KMS-11 (cell line): ENCODE measurements at regions not wholly inside any gene's neighbourhood (a gene's known extent, or its start where the extent isn't known, plus 50 kb on each side); places are given as distances from the start of the nearest gene placed in this dataset.

Source experiments
- H2AFZ ChIP-seq: fragments of 200-600 bp; sonication (generic); 2 replicates; pipeline ENCODE4 v1.6.1; 2016; ENCODE audit warnings: antibody characterized with exemption, mixed run types, low read depth
- H3K27ac ChIP-seq: fragments of 200-600 bp; sonication (generic); 2 replicates; pipeline ENCODE4 v1.6.1; 2016; ENCODE audit warnings: mild to moderate bottlenecking, mixed run types
- H3K27me3 ChIP-seq: fragments of 200-600 bp; sonication (generic); 2 replicates; pipeline ENCODE4 v1.6.1; 2017; ENCODE audit warnings: mild to moderate bottlenecking, low read depth, mixed run types, moderate library complexity; ENCODE audit not compliant: insufficient read depth
- H3K36me3 ChIP-seq: fragments of 200-600 bp; sonication (generic); 2 replicates; pipeline ENCODE4 v1.6.1; 2017; ENCODE audit warnings: mild to moderate bottlenecking, mixed run types; ENCODE audit not compliant: insufficient read depth
- H3K4me1 ChIP-seq: fragments of 200-600 bp; sonication (generic); 2 replicates; pipeline ENCODE4 v1.6.1; 2016; ENCODE audit warnings: mild to moderate bottlenecking, low read depth, mixed run types; ENCODE audit not compliant: poor library complexity, severe bottlenecking
- H3K4me2 ChIP-seq: fragments of 200-600 bp; sonication (generic); 2 replicates; pipeline ENCODE4 v1.7.0; 2016; ENCODE audit warnings: mild to moderate bottlenecking, mixed run types
- H3K4me3 ChIP-seq: fragments of 200-600 bp; sonication (generic); IDR thresholded peaks from 2 replicates; pipeline ENCODE4 v1.6.1; 2017; ENCODE audit warnings: low read depth, low read length, mixed read lengths; ENCODE audit not compliant: insufficient read depth
- H3K79me2 ChIP-seq: fragments of 200-600 bp; sonication (generic); 2 replicates; pipeline ENCODE4 v1.6.1; 2016; ENCODE audit warnings: low read depth, mixed run types; ENCODE audit not compliant: insufficient read depth
- H3K9ac ChIP-seq: fragments of 200-600 bp; sonication (generic); 2 replicates; pipeline ENCODE4 v1.6.1; 2016; ENCODE audit warnings: mild to moderate bottlenecking, mixed run types
- H4K20me1 ChIP-seq: fragments of 200-600 bp; sonication (generic); 2 replicates; pipeline ENCODE4 v1.6.1; 2016; ENCODE audit warnings: mild to moderate bottlenecking, mixed run types; ENCODE audit not compliant: insufficient read depth
- TF ChIP-seq, protein P1 (sequence below): fragments of 200-600 bp; sonication (generic); conservative IDR thresholded peaks from 2 replicates; pipeline ENCODE4 v1.6.1; 2017; ENCODE audit warnings: low read depth, mild to moderate bottlenecking, antibody characterized with exemption, low read length, moderate library complexity, mixed read lengths

DNA sequence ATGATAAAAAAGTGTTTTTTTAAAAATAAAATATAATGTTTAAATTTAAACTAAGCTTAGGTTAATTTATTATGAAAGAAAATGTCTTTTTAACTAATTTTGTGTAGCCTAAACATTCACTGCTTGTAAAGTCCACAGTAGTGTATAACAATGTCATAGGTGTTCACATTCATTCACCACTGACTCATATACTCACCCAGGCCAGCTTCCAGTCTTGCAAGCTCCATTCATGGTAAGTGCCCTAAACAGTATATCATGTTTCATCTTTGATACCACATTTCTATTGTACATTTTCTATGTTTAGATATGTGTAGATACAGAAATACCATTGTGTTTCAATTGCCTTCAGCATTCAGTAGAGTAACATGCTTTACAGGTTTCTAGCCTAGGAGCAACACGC lies 530.3 kb downstream of the EPHA5 start:
- Histone ChIP-seq H3K4me3 (no peak overlapping the region), H2AFZ (no peak overlapping the region), H3K4me1 (no peaks in the 10 kb centered on the region), H3K36me3 (no peaks in the 10 kb centered on the region), H3K27ac (no peak overlapping the region), H3K79me2 (no peaks in the 10 kb centered on the region), H3K9ac (no peak overlapping the region), H3K27me3 (no peaks in the 10 kb centered on the region), H4K20me1 (no peaks in the 10 kb centered on the region), H3K4me2 (no peak overlapping the region)
- TF ChIP-seq, protein P1, sequence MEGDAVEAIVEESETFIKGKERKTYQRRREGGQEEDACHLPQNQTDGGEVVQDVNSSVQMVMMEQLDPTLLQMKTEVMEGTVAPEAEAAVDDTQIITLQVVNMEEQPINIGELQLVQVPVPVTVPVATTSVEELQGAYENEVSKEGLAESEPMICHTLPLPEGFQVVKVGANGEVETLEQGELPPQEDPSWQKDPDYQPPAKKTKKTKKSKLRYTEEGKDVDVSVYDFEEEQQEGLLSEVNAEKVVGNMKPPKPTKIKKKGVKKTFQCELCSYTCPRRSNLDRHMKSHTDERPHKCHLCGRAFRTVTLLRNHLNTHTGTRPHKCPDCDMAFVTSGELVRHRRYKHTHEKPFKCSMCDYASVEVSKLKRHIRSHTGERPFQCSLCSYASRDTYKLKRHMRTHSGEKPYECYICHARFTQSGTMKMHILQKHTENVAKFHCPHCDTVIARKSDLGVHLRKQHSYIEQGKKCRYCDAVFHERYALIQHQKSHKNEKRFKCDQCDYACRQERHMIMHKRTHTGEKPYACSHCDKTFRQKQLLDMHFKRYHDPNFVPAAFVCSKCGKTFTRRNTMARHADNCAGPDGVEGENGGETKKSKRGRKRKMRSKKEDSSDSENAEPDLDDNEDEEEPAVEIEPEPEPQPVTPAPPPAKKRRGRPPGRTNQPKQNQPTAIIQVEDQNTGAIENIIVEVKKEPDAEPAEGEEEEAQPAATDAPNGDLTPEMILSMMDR, result no peak

DNA sequence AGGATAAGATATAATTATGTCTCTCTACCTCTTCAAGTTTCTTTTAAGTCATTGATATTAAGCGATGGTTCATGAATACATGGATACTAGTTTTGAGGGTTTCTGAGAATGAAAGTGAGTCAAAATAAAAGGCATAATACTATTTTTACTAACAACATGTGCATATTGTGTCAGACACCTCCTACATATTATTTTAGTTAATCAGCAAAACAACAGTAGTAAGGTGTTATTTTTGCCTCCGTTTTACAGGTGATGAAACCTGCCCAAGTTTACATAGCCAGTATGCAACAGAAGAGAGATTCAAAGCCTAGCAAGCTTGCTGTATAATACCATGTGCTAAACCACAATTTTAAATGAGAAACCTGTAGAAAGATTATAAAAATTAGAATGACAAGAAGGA lies 544.1 kb downstream of the EPHA5 start:
- TF ChIP-seq, protein P1, result no peak
- no peak overlapping the region for H2AFZ ChIP-seq
- H3K4me1 ChIP-seq, result no peaks in the 10 kb centered on the region
- no peaks in the 10 kb centered on the region for H3K27me3 ChIP-seq
- H3K36me3 ChIP-seq, result no peaks in the 10 kb centered on the region
- no peak overlapping the region for H3K9ac ChIP-seq
- no peak overlapping the region for H3K4me2 ChIP-seq
- no peak overlapping the region for H3K4me3 ChIP-seq
- H4K20me1 ChIP-seq, result no peaks in the 10 kb centered on the region
- no peaks in the 10 kb centered on the region for H3K79me2 ChIP-seq
- no peak overlapping the region for H3K27ac ChIP-seq

DNA sequence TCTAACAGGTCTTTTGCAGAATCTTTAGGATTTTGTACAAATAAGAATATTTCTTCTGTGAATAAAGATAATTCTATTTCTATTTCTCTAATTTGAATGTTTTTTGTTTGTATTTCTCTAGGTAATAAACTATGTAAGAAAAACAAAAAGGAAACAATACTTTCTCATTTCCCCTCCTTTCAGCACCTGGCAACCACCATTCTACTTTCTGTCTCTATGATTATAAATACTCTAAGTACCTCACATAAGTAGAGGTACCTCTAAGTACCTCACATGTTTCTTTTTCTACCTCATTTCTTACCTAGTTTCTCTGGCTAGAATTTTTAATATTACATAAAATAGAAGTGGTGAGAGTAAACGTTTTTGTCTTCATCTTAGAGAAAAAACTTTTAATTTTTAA lies 550.0 kb downstream of the EPHA5 start:
- no peak overlapping the region for H3K27ac ChIP-seq
- H2AFZ ChIP-seq, result no peak overlapping the region
- no peaks in the 10 kb centered on the region for H3K4me1 ChIP-seq
- no peak overlapping the region for H3K4me3 ChIP-seq
- H3K36me3 ChIP-seq, result no peaks in the 10 kb centered on the region
- no peaks in the 10 kb centered on the region for H3K79me2 ChIP-seq
- H4K20me1 ChIP-seq, result no peaks in the 10 kb centered on the region
- no peak overlapping the region for H3K4me2 ChIP-seq
- H3K27me3 ChIP-seq, result no peaks in the 10 kb centered on the region
- TF ChIP-seq, protein P1, result no peak
- no peak overlapping the region for H3K9ac ChIP-seq

DNA sequence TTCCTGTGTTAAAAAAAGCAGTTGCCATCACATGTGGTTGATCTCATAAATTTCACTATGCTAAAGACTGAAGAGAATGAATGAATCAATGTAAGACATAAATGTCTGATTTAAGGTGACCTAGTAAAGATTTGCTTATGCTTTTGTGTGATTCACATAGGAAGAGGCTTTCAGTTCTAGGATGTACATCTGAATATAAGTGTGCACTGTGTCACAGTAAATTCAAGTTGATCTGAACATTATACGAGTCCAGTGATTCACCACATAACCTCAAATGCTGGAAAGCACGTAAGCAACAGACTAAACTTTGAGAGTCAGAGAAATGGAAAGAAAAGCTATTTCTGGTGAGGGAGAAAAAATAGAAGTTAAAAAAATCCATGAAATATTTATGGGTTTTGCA lies 567.9 kb downstream of the EPHA5 start:
- no peak overlapping the region for H3K4me3 ChIP-seq
- H3K9ac ChIP-seq, result no peak overlapping the region
- no peaks in the 10 kb centered on the region for H3K36me3 ChIP-seq
- no peaks in the 10 kb centered on the region for H3K4me1 ChIP-seq
- no peak overlapping the region for H3K4me2 ChIP-seq
- H2AFZ ChIP-seq, result no peak overlapping the region
- TF ChIP-seq, protein P1, result no peak
- no peak overlapping the region for H3K27ac ChIP-seq
- no peaks in the 10 kb centered on the region for H4K20me1 ChIP-seq
- no peaks in the 10 kb centered on the region for H3K27me3 ChIP-seq
- H3K79me2 ChIP-seq, result no peaks in the 10 kb centered on the region

DNA sequence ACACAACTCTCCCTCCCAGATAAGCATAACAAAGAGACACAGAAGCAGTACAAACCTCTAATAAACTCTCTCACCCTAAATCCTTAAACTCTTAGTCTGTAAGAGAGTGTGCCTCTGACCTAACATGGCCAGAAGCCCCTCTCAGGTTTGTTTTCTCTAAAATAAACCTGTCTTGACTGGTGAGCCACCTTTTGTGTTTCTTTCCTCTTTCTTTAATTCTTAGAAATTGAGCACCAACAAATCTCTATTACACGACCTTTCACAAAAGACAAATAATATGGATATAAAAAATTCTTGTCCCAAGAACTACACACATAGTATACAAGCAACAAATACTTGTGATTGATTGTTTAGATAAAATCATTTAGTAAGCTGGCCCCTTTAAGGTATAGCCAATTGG lies 573.7 kb downstream of the EPHA5 start:
- Histone ChIP-seq H3K27ac (no peak overlapping the region), H3K4me3 (no peak overlapping the region), H2AFZ (no peak overlapping the region), H3K4me1 (no peaks in the 10 kb centered on the region), H3K27me3 (no peaks in the 10 kb centered on the region), H3K9ac (no peak overlapping the region), H4K20me1 (no peaks in the 10 kb centered on the region), H3K36me3 (no peaks in the 10 kb centered on the region), H3K79me2 (no peaks in the 10 kb centered on the region), H3K4me2 (no peak overlapping the region)
- TF ChIP-seq, protein P1, result no peak
